ENCODE measurements at regions not wholly inside any gene's neighbourhood (a gene's known extent, or its start where the extent isn't known, plus 50 kb on each side); places are given as distances from the start of the nearest gene placed in this dataset.

GRCh38 chr2:128775914-128776285 lies 457.2 kb upstream of the HS6ST1 start:
- no peak for TF ChIP-seq ZNF512 (CRISPR knock-in tag; IDR thresholded peaks at IDR 0.05; ENCODE audit: borderline replicate concordance)
- no peak for TF ChIP-seq ATF3 (CRISPR knock-in tag; conservative IDR thresholded peaks at IDR 0.05)
- no peak for TF ChIP-seq CTCF (IDR thresholded peaks at IDR 0.05)
- no peak for TF ChIP-seq E2F5 (CRISPR knock-in tag; IDR thresholded peaks at IDR 0.05)
- TF ChIP-seq ATF1 (CRISPR knock-in tag; IDR thresholded peaks at IDR 0.05) = no peak
